Panc1 (cell line): ENCODE measurements at regions not wholly inside any gene's neighbourhood (a gene's known extent, or its start where the extent isn't known, plus 50 kb on each side); places are given as distances from the start of the nearest gene placed in this dataset.

Experiments
- ATAC-seq: fragments of 200-7000 bp; cut with Tn5 transposase; 2 replicates; pipeline ENCODE4 v1.9.1; 2020; ENCODE audit warnings: mild to moderate bottlenecking, moderate library complexity
- BruUV-seq: library from RNA; stranded (reverse); fragments of 400-500 nt; replicated peaks from 2 replicates; lab custom pipeline; 2021; lab: Mats Ljungman, UMichigan
- CTCF ChIA-PET: fragments of 300-600 bp; sonication (Branson Sonifier 250); formaldehyde crosslinking; loops from one replicate; lab custom pipeline; 2022; ENCODE audit warnings: antibody characterized with exemption; lab: Charles Lee
- POLR2A ChIA-PET: fragments of 300-600 bp; sonication (Branson Sonifier 250); formaldehyde crosslinking; loops from one replicate; lab custom pipeline; 2022; ENCODE audit warnings: antibody characterized with exemption; lab: Charles Lee
- DNase-seq: peaks from one replicate; pipeline ENCODE4 v3.0.0-alpha.2; 2010; ENCODE audit warnings: low read depth, low spot score
- H3K27ac ChIP-seq: 2 replicates; pipeline ENCODE4 v1.5.1; 2011; ENCODE audit warnings: mild to moderate bottlenecking, low read length, inconsistent platforms
- H3K27me3 ChIP-seq: fragments of 200-500 bp; sonication (Bioruptor generic); 2 replicates; pipeline ENCODE4 v1.6.0; 2014; ENCODE audit warnings: low read length, inconsistent platforms; ENCODE audit not compliant: control insufficient read depth, insufficient read depth
- H3K36me3 ChIP-seq: fragments of 200-500 bp; sonication (Bioruptor generic); 2 replicates; pipeline ENCODE4 v1.5.1; 2014; ENCODE audit warnings: inconsistent platforms, mild to moderate bottlenecking, low read length, moderate library complexity; ENCODE audit not compliant: control insufficient read depth, insufficient read depth
- H3K4me1 ChIP-seq: 2 replicates; pipeline ENCODE4 v1.5.1; 2011; ENCODE audit warnings: inconsistent platforms, mild to moderate bottlenecking, low read length, moderate library complexity; ENCODE audit not compliant: control insufficient read depth, insufficient read depth
- H3K4me3 ChIP-seq, 2 experiments: 2 replicates each; pipeline ENCODE4 v1.5.1; 2011 to 2012; ENCODE audit warnings: low read depth in 2 of 2, low read length in 2 of 2, mild to moderate bottlenecking in 2 of 2, inconsistent platforms in 1 of 2, moderate library complexity in 1 of 2
- H3K9me3 ChIP-seq: fragments of 200-500 bp; sonication (Bioruptor generic); 2 replicates; pipeline ENCODE4 v1.5.1; 2014; ENCODE audit warnings: low read depth, mild to moderate bottlenecking, inconsistent platforms, low read length, moderate library complexity; ENCODE audit not compliant: control insufficient read depth, insufficient read depth
- CTCF ChIP-seq: fragments of 450-650 bp; IDR thresholded peaks from 2 replicates; pipeline ENCODE4 v1.5.1; 2017; ENCODE audit warnings: mild to moderate bottlenecking
- POLR2AphosphoS5 ChIP-seq: IDR thresholded peaks from 2 replicates; pipeline ENCODE4 v1.6.1; 2012; ENCODE audit warnings: mild to moderate bottlenecking, low read depth, low read length, moderate library complexity
- REST ChIP-seq, 2 experiments: IDR thresholded peaks; 2 replicates each; pipeline ENCODE4 v1.6.1; 2011 to 2012; ENCODE audit warnings: low read depth in 2 of 2, control low read depth in 1 of 2, low read length in 1 of 2, mild to moderate bottlenecking in 1 of 2, moderate library complexity in 1 of 2; ENCODE audit not compliant: insufficient read depth in 1 of 2
- SIN3A ChIP-seq: IDR thresholded peaks from 2 replicates; pipeline ENCODE4 v1.6.1; 2012; ENCODE audit warnings: low read depth, mild to moderate bottlenecking, low read length, moderate library complexity, borderline replicate concordance; ENCODE audit not compliant: insufficient read depth
- TCF7L2 ChIP-seq: IDR thresholded peaks from 2 replicates; pipeline ENCODE4 v1.6.1; 2011; ENCODE audit warnings: mild to moderate bottlenecking, low read depth, low read length, inconsistent platforms
- in situ Hi-C: cut with HindIII; loops from 2 replicates; pipeline ENCODE4 v1.10.0; 2016; ENCODE audit warnings: low sequenced_read_pairs, low pct_unique_long_range_greater_than_20kb
- intact Hi-C: fragments of 100-400 bp; cut with micrococcal nuclease; formaldehyde crosslinking; loops from one replicate; pipeline ENCODE4 v1.10.0; 2022; ENCODE audit not compliant: unreplicated experiment

- DNase-seq (no peak), ATAC-seq (no peak)
- intact Hi-C loops: no loop called here
- in situ Hi-C loops: no loop called here
- CTCF ChIA-PET: no interaction called here
- Histone ChIP-seq H3K9me3 (no peaks in the 10 kb centered on the region), H3K27me3 (no peaks in the 10 kb centered on the region), H3K4me1 (no peaks in the 10 kb centered on the region), H3K4me3 (no peak overlapping the region), H3K36me3 (no peaks in the 10 kb centered on the region), H3K27ac (no peak overlapping the region)
- no TSS peak for BruUV-seq
- POLR2A ChIA-PET: interaction anchor here (0.7 kb wide), 1 partner anchor 160 kb away, joined by 5 read pairs; no protein-coding TSS in a partner anchor
- TF ChIP-seq CTCF (no peak), TCF7L2 (no peak), SIN3A (no peak), POLR2AphosphoS5 (no peak), REST (IDR thresholded peaks at IDR 0.05; ENCODE audit: insufficient read depth in 1 of 2, low read depth in 2 of 2, low read length in 1 of 2) (no peak)
Observed at GRCh38 chr6:139557547-139557946, 183.1 kb upstream of the CITED2 start.

- ATAC-seq: no peak
- Histone ChIP-seq H3K4me3 (no peak overlapping the region), H3K27me3 (no peaks in the 10 kb centered on the region), H3K4me1 (no peaks in the 10 kb centered on the region), H3K27ac (no peak overlapping the region), H3K9me3 (no peaks in the 10 kb centered on the region), H3K36me3 (no peaks in the 10 kb centered on the region)
- DNase-seq: no peak
- ChIA-PET POLR2A (no interaction called here), CTCF (no interaction called here)
- no peak for TF ChIP-seq SIN3A
- TF ChIP-seq POLR2AphosphoS5: no peak
- no peak for TF ChIP-seq CTCF
- TF ChIP-seq TCF7L2: no peak
- intact Hi-C loops (no loop called here), in situ Hi-C loops (no loop called here)
- no TSS peak for BruUV-seq
Observed at GRCh38 chr6:139556532-139556931, 182.1 kb upstream of the CITED2 start.
